Astrocyte of the spinal cord (primary cell): ENCODE measurements at regions not wholly inside any gene's neighbourhood (a gene's known extent, or its start where the extent isn't known, plus 50 kb on each side); places are given as distances from the start of the nearest gene placed in this dataset.

Source experiments
- DNase-seq: peaks from one replicate; pipeline ENCODE4 v3.0.0; 2011; ENCODE audit warnings: low read depth, low spot score
- H3K4me3 ChIP-seq: 2 replicates; pipeline ENCODE4 v1.5.1; 2011; ENCODE audit warnings: low read depth, mild to moderate bottlenecking, low read length, moderate library complexity
- in situ Hi-C: cut with HindIII; loops from 2 replicates; pipeline ENCODE4 v1.10.0; 2017; ENCODE audit warnings: low sequenced_read_pairs
- TF ChIP-seq, protein P1 (sequence below): IDR thresholded peaks from 2 replicates; pipeline ENCODE4 v1.5.1; 2012; ENCODE audit warnings: low read depth, mild to moderate bottlenecking, low read length, inconsistent platforms

DNA sequence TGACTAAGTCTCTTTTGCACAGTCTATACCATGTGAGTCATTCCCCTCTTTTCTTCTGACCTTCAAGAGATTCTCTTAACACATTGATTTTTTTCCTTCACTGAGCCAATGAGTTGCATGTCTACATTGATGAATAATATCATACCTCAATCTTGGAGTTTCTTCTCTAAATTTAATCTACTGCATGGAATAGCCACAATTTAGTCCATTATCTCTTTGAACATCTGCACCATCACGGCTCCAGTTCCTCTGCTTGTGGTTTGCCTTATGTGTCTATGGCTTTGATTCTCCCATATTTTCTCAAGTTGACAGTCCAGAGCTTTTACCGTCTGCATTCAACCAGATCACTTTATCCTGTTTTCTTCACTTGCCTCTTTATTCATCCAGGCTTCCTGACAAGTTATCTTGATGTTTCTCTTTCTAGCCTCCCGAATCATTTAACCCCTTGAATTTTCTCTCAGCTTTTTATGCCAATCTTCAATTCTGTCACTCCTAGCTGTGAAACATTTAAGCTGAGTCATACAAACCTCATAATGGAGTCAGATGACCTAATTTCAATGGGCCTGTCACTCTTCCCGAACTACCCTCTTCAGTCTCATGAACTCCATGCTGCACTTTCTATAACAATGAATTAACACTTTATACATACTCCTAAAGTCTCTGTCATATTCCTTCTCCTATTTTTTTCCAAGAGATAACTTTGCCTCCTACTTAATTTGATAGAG, 222.3 kb downstream of the CPE start:
- H3K4me3 ChIP-seq = no peak overlapping the region
- in situ Hi-C loops = no loop called here
- no peak for DNase-seq
- TF ChIP-seq, protein P1, sequence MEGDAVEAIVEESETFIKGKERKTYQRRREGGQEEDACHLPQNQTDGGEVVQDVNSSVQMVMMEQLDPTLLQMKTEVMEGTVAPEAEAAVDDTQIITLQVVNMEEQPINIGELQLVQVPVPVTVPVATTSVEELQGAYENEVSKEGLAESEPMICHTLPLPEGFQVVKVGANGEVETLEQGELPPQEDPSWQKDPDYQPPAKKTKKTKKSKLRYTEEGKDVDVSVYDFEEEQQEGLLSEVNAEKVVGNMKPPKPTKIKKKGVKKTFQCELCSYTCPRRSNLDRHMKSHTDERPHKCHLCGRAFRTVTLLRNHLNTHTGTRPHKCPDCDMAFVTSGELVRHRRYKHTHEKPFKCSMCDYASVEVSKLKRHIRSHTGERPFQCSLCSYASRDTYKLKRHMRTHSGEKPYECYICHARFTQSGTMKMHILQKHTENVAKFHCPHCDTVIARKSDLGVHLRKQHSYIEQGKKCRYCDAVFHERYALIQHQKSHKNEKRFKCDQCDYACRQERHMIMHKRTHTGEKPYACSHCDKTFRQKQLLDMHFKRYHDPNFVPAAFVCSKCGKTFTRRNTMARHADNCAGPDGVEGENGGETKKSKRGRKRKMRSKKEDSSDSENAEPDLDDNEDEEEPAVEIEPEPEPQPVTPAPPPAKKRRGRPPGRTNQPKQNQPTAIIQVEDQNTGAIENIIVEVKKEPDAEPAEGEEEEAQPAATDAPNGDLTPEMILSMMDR = no peak

DNA sequence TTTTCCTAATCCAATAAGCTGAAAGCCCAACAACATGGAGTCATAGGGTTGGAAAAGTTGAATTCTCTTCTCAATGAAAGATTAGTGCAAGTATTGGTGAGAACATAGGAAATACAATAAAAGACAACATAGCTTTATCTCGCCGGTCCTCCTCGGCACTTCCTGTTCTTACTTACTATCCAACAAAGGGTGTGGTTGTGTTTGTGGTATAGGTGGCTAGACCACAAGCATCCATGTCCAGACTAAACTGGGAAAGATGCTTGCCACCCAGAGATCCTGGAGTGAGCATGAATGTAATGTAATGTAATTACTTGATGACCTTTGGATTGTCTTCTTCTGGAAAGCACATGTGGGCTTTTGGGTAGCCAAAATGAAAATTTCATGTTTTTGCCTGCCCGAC, 223.8 kb downstream of the CPE start:
- H3K4me3 ChIP-seq = no peak overlapping the region
- peak; percentile 24 for DNase-seq
- in situ Hi-C loops = no loop called here
- TF ChIP-seq, protein P1 = no peak

DNA sequence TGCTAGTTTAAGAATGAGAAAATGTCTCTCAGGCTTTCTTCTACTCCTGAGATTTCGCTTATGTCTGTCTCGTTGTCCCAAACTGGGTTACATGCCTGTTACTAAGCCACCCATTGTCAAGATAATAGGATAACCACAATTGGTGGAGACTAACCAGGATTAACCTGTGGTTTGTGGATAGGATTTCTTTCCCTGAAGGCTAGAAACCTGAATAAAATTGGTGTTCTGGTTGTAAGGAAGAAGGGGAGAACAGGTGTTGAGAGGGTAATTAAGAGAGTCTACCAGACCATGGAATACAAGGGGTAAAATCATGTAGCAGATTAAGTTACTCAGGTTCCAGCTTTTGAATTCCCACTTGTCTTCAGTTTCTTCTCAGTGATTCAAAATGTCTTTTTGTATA, 225.4 kb downstream of the CPE start:
- TF ChIP-seq, protein P1 = no peak
- in situ Hi-C loops = no loop called here
- H3K4me3 ChIP-seq = no peak overlapping the region
- no peak for DNase-seq

DNA sequence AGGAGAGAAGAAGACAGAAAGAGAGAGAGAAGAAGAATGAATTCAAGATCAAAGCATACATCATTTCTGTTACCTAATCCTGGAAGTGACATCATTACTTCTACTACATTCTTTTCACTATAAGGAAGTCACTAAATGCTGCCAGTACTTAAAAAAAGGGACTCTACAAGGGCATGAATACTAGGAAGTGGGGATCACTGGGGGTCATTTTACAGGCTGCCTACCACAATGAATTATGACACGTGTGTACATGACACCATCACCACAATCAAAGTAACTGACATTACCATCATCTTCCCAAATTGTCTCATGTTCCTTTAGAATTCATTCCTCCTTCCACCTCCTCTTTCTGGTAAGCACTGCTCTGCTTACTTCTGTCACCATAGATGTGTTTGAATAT, 227.0 kb downstream of the CPE start:
- TF ChIP-seq, protein P1 = no peak
- H3K4me3 ChIP-seq = no peak overlapping the region
- in situ Hi-C loops = no loop called here
- no peak for DNase-seq

DNA sequence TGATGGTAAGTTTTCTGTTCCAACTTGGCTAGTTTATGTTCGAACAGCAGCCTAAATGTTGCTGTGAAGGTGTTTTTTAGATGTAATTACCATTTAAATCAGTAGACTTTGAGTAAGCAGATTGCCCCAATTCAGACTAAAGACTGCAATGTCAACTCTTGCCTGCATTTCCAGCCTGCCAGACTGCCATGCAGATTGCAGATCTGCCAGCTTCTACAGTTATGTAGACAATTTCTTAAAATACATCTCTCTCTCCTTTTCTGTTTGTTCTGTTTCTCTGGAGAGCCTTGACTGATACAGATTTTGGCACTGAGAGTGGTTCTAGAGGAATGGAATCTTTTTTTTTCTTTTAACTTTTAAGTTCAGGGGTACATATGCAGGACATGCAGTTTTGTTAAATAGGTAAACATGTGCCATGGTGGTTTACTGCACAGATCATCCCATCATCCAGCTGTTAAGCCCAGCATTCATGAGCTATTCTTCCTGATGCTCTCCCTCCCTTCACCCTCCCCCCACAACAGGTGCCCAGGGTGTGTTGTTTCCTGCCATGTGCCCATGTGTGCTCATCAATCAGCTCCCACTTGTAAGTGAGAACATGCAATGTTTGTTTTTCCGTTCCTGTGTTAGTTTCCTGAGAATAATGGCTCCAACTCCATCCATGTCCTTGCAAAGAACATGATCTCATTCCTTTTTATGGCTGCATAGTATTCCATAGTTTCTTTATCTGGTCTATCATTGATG, 227.8 kb downstream of the CPE start:
- TF ChIP-seq, protein P1 = no peak
- no peak overlapping the region for H3K4me3 ChIP-seq
- DNase-seq = no peak
- in situ Hi-C loops = no loop called here

DNA sequence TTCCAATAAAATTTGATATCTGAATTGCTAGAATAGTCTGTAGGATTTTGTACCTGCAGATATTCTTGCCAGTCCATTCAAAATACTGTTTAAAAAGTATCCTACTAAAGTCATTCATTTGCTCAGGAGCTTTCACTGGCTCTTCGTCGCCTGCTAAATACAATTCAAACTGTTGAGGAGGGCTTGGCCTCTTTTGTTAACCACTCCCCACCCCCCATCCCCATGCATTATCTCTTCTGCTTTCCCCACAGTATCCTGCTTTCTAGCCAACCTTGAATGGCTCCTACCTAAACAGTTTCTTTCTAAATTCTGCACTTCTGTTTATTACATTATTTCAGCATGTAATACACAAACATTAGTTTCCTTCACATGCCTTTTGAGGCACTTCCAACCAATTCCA, 230.8 kb downstream of the CPE start:
- in situ Hi-C loops = no loop called here
- no peak for DNase-seq
- no peak overlapping the region for H3K4me3 ChIP-seq
- TF ChIP-seq, protein P1 = no peak
